ENCODE measurements at regions not wholly inside any gene's neighbourhood (a gene's known extent, or its start where the extent isn't known, plus 50 kb on each side); places are given as distances from the start of the nearest gene placed in this dataset.

GRCh38 chr13:24630121-24630520 lies 50.1 kb upstream of the ATP12A start:
- no peak for DNase-seq
- 76 to 85% methylated on average over 6 of the region's 6 CpGs for WGBS, 2 experiments (ENCODE audit: low coverage in 1 of 2, low lambda C conversion rate in 2 of 2, missing lambda C conversion rate in 2 of 2)
- Histone ChIP-seq H3K4me1 (ENCODE audit: insufficient read depth) (peaks cover 15% of the 10 kb centered on the region; the same call in 1 of the 2 replicates), H3K9me3 (ENCODE audit: low read depth) (no peaks in the 10 kb centered on the region), H3K79me2 (ENCODE audit: insufficient read depth) (no peaks in the 10 kb centered on the region), H3K36me3 (ENCODE audit: low read depth) (no peaks in the 10 kb centered on the region), H3K4me2 (ENCODE audit: unreplicated experiment) (no peak overlapping the region), H3K27me3 (replicated peaks; ENCODE audit: insufficient read depth) (no peaks in the 10 kb centered on the region), H4K20me1 (ENCODE audit: insufficient read depth) (no peaks in the 10 kb centered on the region), H3K9me2 (ENCODE audit: insufficient read depth) (no peaks in the 10 kb centered on the region), H2AFZ (no peak overlapping the region), H3F3A (ENCODE audit: insufficient read depth) (peaks cover 14% of the 10 kb centered on the region), H3K27ac (no peak overlapping the region), H3K4me3 (no peak overlapping the region), H3K9ac (no peak overlapping the region)
- in situ Hi-C loops (cut with MboI): no loop called here
- TF ChIP-seq EZH2 (IDR thresholded peaks at IDR 0.05; ENCODE audit: insufficient read depth, poor library complexity, severe bottlenecking): no peak
- no peak for TF ChIP-seq EZH2phosphoT487 (IDR thresholded peaks at IDR 0.05; ENCODE audit: insufficient read depth, low read depth)

Measured in GM23248 (cell line).